Endothelial cell of umbilical vein (primary cell): ENCODE measurements at regions not wholly inside any gene's neighbourhood (a gene's known extent, or its start where the extent isn't known, plus 50 kb on each side); places are given as distances from the start of the nearest gene placed in this dataset.

Source experiments
- BruUV-seq: library from RNA; stranded (reverse); fragments of 400-500 nt; replicated peaks from 2 replicates; lab custom pipeline; 2021; lab: Mats Ljungman, UMichigan
- CTCF ChIA-PET: fragments of 300-600, 350-600 bp; sonication (Branson Sonifier 250); formaldehyde crosslinking; loops from one replicate; lab custom pipeline; 2021; ENCODE audit warnings: antibody characterized with exemption, inconsistent platforms; lab: Charles Lee
- POLR2A ChIA-PET: fragments of 300-600, 350-600 bp; sonication (Branson Sonifier 250); formaldehyde crosslinking; loops from one replicate; lab custom pipeline; 2021; ENCODE audit warnings: antibody characterized with exemption, inconsistent platforms; lab: Charles Lee
- DNase-seq: peaks from one replicate; pipeline ENCODE4 v3.0.0-alpha.2; 2011; ENCODE audit warnings: low read depth, low spot score
- FAIRE-seq: peaks from 2 replicates; lab custom pipeline; 2011; peaks lifted over from hg19 to GRCh38; lab: Jason Lieb, UNC
- H2AFZ ChIP-seq: 2 replicates; pipeline ENCODE4 v1.6.0; 2012; ENCODE audit warnings: low read depth, low read length, control low read depth, inconsistent platforms
- H3K27ac ChIP-seq: 2 replicates; pipeline ENCODE4 v1.5.1; 2011; ENCODE audit warnings: low read depth, mild to moderate bottlenecking, control low read depth, low read length, moderate library complexity; ENCODE audit not compliant: insufficient read depth
- H3K27me3 ChIP-seq, 2 experiments: 2 replicates each; pipeline versions ENCODE4 v1.6.0 to v1.6.1; 2011; ENCODE audit warnings: low read length in 2 of 2, mixed read lengths in 1 of 2; ENCODE audit not compliant: control insufficient read depth in 2 of 2, insufficient read depth in 2 of 2
- H3K36me3 ChIP-seq, 2 experiments: 2 replicates in 1 of 2; 3 replicates in 1 of 2; pipeline ENCODE4 v1.5.1; 2011; ENCODE audit warnings: low read length in 2 of 2, mild to moderate bottlenecking in 1 of 2, moderate library complexity in 1 of 2; ENCODE audit not compliant: control insufficient read depth in 2 of 2, insufficient read depth in 2 of 2; ENCODE audit errors: extremely low read depth in 1 of 2
- H3K4me1 ChIP-seq: 3 replicates; pipeline ENCODE4 v1.5.1; 2011; ENCODE audit warnings: mild to moderate bottlenecking, low read length; ENCODE audit not compliant: control insufficient read depth, insufficient read depth; ENCODE audit errors: extremely low read depth
- H3K4me2 ChIP-seq: 2 replicates; pipeline ENCODE4 v1.6.1; 2011; ENCODE audit warnings: low read length, control low read depth, mixed read lengths; ENCODE audit not compliant: insufficient read depth
- H3K4me3 ChIP-seq, 3 experiments: fragments of 200-600 bp in 1 of 3; sonication (generic), shearing (Covaris generic) in 1 of 3; replicated peaks in 1 of 3; 2 replicates each; pipeline ENCODE4 v1.5.1; 2011 to 2016; ENCODE audit warnings: control low read depth in 3 of 3, low read length in 3 of 3, mild to moderate bottlenecking in 2 of 3, inconsistent platforms in 1 of 3, low read depth in 1 of 3, moderate library complexity in 1 of 3; ENCODE audit not compliant: insufficient read depth in 1 of 3
- H3K79me2 ChIP-seq: 2 replicates; pipeline ENCODE4 v1.6.0; 2012; ENCODE audit warnings: low read length, inconsistent platforms; ENCODE audit not compliant: control insufficient read depth, insufficient read depth
- H3K9ac ChIP-seq: replicated peaks from 2 replicates; pipeline ENCODE3; 2011; ENCODE audit warnings: low read length, control low read depth; ENCODE audit not compliant: insufficient read depth; ENCODE audit errors: extremely low read depth
- H3K9me1 ChIP-seq: replicated peaks from 3 replicates; pipeline ENCODE4 v1.6.0; 2011; ENCODE audit warnings: mild to moderate bottlenecking, low read length; ENCODE audit not compliant: control insufficient read depth, insufficient read depth; ENCODE audit errors: extremely low read depth
- H3K9me3 ChIP-seq: replicated peaks from 2 replicates; pipeline ENCODE4 v1.5.1; 2012; ENCODE audit warnings: low read length, inconsistent platforms; ENCODE audit not compliant: control insufficient read depth, insufficient read depth
- H4K20me1 ChIP-seq: replicated peaks from 2 replicates; pipeline ENCODE3; 2011; ENCODE audit warnings: mild to moderate bottlenecking, low read length; ENCODE audit not compliant: control insufficient read depth, insufficient read depth; ENCODE audit errors: extremely low read depth
- CTCF ChIP-seq, 2 donors: IDR thresholded peaks; 1 replicate in 1 of 2; 2 replicates in 1 of 2; pipeline ENCODE4 v1.5.1; 2011; ENCODE audit warnings: low read length in 2 of 2, mild to moderate bottlenecking in 2 of 2, moderate library complexity in 2 of 2, control low read depth in 1 of 2, inconsistent platforms in 1 of 2, low read depth in 1 of 2; ENCODE audit not compliant: insufficient read depth in 1 of 2; ENCODE audit errors: extremely low read depth in 1 of 2
- EZH2 ChIP-seq: IDR thresholded peaks from 2 replicates; pipeline ENCODE4 v1.6.1; 2012; ENCODE audit warnings: borderline replicate concordance, low read depth, mild to moderate bottlenecking, moderate library complexity, low read length, inconsistent platforms; ENCODE audit not compliant: severe bottlenecking
- FOS ChIP-seq: IDR thresholded peaks from 2 replicates; pipeline ENCODE4 v1.6.1; 2011; ENCODE audit warnings: mild to moderate bottlenecking, low read length, moderate library complexity, borderline replicate concordance; ENCODE audit not compliant: insufficient read depth
- POLR2AphosphoS5 ChIP-seq: IDR thresholded peaks from 2 replicates; pipeline ENCODE4 v1.6.1; 2012; ENCODE audit warnings: low read depth, mild to moderate bottlenecking, control low read depth, low read length, moderate library complexity; ENCODE audit not compliant: insufficient read depth
- dilution Hi-C: fragments of 300-500 bp; cut with MboI; formaldehyde crosslinking; loops from one replicate; pipeline ENCODE4 v1.15.0; 2019; ENCODE audit warnings: low sequenced_read_pairs; ENCODE audit not compliant: extremely low pct_ligation_motif_present
- intact Hi-C: fragments of 100-400 bp; cut with micrococcal nuclease; formaldehyde crosslinking; loops from one replicate; pipeline ENCODE4 v1.10.0; 2022

- POLR2A ChIA-PET = no interaction called here
- CTCF ChIA-PET = interaction anchor here (1.5 to 4.8 kb wide), 12 partner anchors 10 to 765 kb away, joined by 4 to 75 read pairs (median 11); no protein-coding TSS in a partner anchor
- FAIRE-seq (no peak), DNase-seq (no peak)
- Histone ChIP-seq H2AFZ (no peak overlapping the region), H3K27ac (no peak overlapping the region), H3K4me1 (no peaks in the 10 kb centered on the region), H3K9ac (no peak overlapping the region), H3K4me3 (no peak overlapping the region), H3K27me3 (peaks cover 4 to 12% of the 10 kb centered on the region in 2 experiments), H3K9me1 (no peaks in the 10 kb centered on the region), H3K36me3 (no peaks in the 10 kb centered on the region), H3K79me2 (no peaks in the 10 kb centered on the region), H3K9me3 (no peaks in the 10 kb centered on the region), H3K4me2 (no peak overlapping the region), H4K20me1 (no peaks in the 10 kb centered on the region)
- dilution Hi-C loops (no loop called here), intact Hi-C loops (loop anchor here (5.0 to 10.0 kb wide), 2 partner anchors 305 to 767 kb away; no protein-coding TSS in a partner anchor)
- TF ChIP-seq POLR2AphosphoS5 (no peak), FOS (no peak), CTCF (IDR thresholded peaks at IDR 0.05; ENCODE audit: extremely low read depth in 1 of 2, insufficient read depth in 1 of 2, low read depth in 1 of 2, low read length in 2 of 2) (no peak), EZH2 (no peak)
- no TSS peak for BruUV-seq
These were observed 60.9 kb upstream of the PAX6 start for GRCh38 chr11:31872076-31872443.
